HG02798 (cell line): ENCODE measurements at regions not wholly inside any gene's neighbourhood (a gene's known extent, or its start where the extent isn't known, plus 50 kb on each side); places are given as distances from the start of the nearest gene placed in this dataset.

Experiments used
- ATAC-seq: cut with Tn5 transposase; IDR thresholded peaks from one replicate; pipeline ENCODE4 v1.9.1; 2021; ENCODE audit warnings: mild to moderate bottlenecking; ENCODE audit not compliant: unreplicated experiment, poor library complexity

DNA sequence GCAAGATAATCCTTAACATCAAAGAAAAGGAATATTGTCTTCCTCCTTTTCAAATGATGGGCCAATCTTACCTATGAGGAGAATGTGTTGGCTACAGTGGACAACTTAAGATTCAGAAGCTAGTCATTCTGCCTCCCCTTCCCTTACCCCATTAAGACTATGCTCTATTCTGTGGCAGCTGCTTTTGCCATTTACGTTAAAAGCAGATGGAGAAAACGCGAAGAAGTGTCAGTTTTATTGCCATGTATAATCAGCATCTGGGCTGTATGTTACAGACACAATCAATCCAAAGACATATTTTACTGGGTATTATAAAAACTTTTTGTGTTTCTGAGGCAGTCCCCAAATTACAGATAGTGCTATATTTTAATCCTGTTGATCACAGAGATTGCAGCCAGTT is 196.1 kb upstream of the PACRGL start:
- ATAC-seq = no peak

DNA sequence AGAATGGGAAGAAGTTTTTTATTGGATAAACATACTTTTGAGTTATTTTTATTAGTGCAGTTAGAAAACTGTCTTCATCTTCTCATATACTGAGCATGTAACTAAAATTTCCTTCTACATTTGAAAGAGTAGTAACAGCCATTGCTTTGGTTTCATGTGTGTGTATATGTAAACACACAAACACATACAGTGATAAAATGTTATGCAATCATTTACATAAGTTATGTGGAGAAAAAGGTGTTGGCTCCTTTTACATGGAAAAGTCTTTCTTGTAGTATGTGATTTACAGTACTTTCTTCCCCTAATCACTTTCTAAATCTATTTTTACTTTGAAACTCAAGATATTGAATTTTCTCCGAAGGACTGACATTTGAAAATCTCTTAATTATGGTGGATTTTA is 194.3 kb upstream of the PACRGL start:
- ATAC-seq = no peak

- ATAC-seq = no peak
Measured at GRCh38 chr4:20506827-20507226, 193.4 kb upstream of the PACRGL start.

GRCh38 chr4:20509315-20509714 is 190.9 kb upstream of the PACRGL start:
- no peak for ATAC-seq

DNA sequence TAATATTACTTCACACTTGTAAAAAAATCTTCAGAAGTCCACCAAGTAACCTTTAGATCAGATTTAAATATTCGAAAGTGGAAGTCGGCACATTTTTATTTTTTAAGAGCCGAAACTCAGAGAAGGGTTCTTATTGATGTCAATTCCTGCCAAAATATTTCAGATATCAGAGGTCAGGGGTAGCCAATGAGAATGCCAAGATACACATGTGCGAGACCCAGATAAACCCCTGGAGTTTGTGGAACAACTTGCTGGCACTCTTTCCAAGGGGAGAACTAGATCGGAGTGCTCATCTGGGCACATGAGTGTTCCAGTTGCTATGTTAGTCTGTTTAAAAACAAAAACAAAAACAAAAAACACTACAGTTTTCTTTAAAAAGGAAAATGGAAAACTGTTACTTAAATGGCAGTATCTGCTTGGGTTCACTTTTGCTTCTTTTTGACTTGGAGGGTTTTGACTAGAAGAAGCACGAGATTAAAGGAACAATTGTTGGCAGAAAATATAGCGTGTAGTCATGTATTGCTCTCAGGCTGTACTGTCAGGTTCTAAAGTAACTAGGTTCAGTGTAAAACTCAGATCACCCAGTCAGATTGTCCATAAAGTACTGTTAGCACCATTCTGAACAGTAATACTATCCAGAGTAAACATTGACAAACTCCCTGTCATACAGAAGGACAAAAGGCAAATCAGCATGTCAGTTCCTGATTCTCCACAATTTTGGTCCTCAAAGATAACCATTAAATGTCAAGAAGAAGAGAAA is 188.0 kb upstream of the PACRGL start:
- no peak for ATAC-seq

DNA sequence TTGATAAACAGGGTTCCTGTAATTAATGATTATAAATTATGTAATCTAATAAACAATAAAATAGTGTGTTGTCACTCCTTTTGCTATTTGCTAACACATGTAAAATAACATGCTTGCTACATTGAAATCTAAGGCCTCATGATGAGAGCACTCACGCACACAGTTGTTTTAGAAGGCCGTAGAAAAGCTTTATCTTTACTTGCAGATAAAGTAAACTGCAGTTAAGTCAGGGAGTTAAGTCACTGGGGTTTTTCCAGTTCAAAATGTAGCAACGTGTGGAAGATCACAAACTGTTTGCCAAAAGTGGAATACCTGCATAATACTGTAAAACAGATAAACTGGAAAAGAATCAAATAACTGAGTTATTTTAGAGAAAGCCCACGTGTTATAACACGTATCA is 187.3 kb upstream of the PACRGL start:
- ATAC-seq = no peak

DNA sequence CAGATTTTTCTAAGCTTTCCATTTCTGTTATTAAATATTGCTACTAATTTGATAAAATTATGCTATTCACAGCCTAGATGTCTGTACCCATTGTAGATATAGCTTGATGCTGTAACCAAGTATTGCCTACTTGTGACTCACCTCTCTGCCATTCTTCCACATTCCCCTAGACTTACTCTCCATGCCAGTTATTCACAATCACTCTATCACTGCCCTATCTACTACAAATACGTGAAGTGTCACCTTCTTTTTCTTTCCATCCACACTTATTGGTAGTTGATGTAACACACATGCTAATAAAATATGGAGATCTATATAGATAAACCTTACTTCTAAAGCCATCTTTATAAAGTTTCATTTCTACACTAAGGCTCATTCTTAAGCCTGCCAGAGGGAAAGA is 179.4 kb upstream of the PACRGL start:
- ATAC-seq = no peak

- no peak for ATAC-seq
Measured at GRCh38 chr4:20528508-20528907, 171.8 kb upstream of the PACRGL start.

DNA sequence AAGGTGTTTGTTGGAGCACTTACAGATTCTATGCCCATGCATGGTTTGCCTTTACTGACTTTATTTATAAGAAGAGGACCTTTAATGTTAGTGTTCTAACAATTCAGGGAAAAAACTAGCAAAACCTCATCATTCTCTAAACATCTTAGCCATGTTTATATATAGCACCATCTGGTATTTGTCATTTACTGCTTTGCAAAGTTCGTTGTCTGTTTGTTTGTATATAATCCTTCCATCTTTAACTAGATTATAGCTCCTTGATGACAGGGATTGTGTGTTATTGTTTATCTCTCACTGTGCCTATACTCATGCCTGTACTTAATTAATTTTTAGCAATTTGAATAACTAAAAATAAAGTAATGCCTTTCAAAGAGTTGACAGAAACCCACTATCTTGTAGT is 170.6 kb upstream of the PACRGL start:
- no peak for ATAC-seq

DNA sequence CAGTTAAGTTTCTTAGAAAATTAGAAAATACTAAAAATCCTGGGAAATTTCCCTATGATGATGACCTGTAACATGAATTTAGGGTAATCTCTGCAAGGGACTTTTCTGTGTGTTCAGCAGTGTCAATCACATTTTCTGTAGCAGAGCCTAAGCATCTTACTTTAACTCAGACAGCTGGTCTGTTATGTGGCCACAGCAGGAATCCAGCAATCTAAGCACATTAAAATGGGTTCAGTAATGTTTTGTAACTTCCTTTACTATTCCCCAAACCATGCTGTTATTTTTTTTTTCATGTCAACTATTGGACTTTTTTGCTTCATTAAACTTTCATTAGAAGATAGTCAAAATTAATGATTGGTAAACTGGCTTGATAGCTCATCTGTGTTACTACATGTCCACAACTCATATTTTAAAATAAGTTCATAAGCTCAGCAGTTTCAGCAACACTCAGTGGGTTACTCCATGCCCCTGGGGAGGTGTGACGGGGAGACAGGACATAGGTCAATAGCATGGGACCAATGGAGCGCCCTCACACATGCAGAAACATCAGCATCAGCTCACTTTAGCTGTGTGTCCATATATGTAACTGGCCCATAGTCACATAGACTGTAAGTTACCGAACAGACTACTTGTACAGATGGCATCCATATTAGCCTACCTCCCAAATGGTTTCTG is 168.0 kb upstream of the PACRGL start:
- no peak for ATAC-seq

DNA sequence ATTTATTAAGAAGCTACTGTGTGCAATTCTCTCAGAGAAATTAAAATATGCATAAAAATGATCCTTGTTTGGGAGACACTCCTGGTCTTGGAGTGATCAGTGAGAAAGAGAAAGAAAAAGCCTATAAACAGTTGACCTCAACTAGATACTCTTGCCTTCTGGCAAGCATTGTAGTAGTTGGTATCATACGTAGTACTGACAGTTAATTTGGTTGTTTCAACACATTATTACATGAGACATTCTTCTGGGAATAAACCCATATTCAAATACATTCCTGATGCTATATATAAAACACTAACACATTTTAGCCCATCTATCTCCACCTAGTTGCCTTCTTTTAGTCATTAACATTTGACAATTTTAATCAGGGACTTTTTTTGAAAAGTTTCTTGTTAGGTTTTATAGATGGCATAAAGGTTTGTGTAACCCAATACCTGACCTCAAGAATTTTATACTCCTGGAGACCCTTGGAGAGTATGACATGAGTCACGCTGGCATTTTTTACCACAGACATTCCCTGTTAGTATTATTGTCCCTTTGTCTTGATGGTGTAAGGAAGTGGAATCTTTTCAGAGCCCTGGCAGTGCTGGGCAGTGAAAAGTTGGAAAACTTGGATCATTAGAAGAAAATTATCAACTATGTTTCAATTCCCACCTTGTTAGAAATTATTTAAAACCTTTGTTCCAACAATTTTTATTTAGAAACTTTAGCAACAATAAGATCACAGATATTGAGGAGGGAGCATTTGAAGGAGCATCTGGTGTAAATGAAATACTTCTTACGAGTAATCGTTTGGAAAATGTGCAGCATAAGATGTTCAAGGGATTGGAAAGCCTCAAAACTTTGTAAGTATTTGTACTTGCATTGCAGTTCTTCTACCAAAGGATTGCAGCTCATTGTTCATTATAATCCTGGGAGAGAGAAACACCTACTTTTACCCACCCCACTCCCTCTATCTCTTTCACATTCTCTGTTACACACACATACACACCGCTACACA is 167.1 kb upstream of the PACRGL start:
- no peak for ATAC-seq

DNA sequence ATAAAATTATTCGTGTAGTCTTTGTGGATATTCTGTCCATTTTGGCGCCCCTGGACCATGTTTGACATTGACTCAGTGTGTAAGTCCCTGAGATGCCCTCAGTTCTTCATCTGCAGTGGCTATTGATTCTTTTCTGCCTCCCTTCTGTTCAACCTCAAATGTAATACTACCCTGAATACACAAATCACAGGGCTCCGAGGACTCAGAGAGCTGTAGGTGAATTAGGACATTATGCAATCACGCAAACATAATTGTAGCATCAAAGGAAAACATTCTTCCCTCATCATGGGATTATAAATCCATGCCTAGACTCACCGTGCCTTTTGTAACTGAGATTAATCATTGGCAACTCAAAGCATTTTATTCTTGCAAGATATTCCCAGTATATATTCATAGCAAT is 161.4 kb upstream of the PACRGL start:
- ATAC-seq = no peak

DNA sequence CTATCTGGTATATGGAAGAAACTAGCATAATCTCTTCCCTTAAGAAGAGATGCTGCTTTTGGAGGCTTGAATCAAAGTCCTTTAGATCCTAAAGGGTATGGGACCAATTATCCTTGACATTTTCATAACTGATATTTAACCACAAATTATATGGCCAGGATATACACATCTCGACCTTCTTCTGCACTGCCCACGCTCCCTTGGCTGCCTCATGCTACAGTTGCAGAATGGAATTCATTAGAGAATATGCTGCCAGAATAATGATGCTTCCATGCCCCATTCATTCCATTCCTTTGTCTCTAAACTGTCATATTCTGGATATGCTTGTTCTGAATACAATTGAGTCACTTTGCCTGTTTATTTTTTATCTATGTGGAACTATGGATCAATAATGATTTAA is 157.1 kb upstream of the PACRGL start:
- ATAC-seq = no peak

DNA sequence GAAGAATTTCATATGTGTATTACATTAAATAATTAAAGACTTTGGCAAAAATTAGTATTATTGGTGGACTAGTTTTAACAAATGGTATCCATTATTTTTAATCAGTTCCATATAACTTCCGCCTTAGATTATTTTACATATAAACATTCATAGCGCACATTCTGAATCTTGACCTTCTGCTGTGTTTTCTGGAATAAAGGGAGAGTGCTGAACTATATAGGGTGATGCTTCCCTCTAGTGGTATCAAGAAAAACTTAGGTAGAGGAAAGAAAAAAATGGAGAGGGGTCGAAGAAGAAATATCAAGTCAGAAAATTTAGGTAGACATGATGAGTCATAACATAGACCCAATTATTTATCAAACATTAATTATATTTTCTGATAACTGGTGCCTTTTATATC is 155.6 kb upstream of the PACRGL start:
- no peak for ATAC-seq

DNA sequence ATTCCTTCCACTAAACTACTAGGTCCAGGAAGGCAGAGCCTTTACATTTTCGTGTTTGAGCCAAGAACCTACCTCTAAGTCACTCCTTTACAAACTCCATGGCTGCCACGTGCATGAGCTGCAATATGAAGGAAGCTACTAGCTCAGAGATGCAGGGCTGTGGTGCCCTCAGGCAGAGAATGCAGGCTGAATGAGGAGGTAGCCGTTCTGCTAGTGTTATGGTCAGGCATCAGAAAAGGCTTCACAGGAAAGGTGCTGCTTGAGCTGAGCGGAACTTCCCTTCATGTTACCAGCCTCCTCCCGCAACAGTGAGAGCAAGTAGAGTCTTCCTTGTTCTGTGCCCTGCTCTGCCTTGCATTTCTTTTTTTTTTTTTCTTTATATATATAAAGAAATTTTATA is 148.3 kb upstream of the PACRGL start:
- no peak for ATAC-seq

- ATAC-seq = no peak
Measured at GRCh38 chr4:20554134-20554533, 146.1 kb upstream of the PACRGL start.

- no peak for ATAC-seq
Measured at GRCh38 chr4:20565075-20565721, 135.1 kb upstream of the PACRGL start.

DNA sequence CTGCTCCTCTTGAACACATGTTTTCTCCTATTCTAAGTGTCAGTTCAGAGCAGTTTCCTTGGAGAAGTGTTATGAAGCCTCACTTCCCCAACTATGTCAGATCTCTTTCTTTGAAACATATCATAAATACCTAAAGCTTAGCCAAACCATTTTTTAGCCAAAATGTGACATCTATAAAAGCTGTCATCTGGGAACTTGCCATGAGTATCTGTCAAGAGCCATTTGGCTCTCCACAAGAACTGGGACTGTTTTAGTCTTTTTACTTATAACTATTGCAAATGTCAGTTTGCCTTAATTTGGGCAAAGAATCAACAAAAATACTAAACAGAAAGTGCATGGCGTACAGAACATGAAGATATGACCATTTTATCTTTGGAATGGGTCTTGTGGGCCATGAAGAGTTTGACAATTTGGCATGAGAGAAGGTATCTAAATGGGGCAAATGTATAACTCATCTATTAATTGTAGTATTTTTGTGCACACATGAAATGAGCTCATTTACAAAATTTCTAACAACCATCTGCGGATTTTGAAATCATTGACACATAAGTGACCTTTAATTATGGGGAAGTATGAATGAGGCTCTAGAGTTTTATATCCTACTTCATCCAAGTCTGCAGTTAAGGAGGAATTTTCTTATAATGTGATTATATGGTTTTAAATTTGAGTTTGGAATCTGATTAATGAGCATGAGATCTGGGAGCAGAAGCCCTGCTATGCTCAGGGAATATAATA is 129.1 kb upstream of the PACRGL start:
- ATAC-seq = no peak

DNA sequence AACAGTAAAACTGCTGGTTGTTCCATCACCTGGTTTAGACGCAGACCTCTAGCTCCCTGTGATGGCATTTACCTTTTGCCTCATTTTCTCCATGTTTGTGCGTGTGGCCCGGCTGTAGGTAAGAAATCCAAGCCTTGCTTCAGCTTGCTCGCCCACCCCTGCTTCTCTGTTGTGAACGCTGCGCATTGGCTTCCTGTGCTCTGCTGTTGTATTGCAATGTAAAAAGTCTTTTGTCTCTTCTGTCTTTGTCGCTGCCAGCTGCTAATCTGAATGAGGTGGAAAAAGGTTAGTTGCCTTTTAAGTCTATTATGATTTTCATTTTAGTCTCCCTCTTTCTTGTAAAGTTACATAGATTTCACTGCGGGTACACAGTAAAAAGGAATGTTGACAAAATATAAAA is 127.3 kb upstream of the PACRGL start:
- no peak for ATAC-seq

GRCh38 chr4:20574986-20575385 is 125.3 kb upstream of the PACRGL start:
- no peak for ATAC-seq
